HEK293 (cell line): ENCODE measurements at regions not wholly inside any gene's neighbourhood (a gene's known extent, or its start where the extent isn't known, plus 50 kb on each side); places are given as distances from the start of the nearest gene placed in this dataset.

Experiments used
- KLF17 ChIP-seq: fragments of 450-650 bp; formaldehyde crosslinking; IDR thresholded peaks from 2 replicates; pipeline ENCODE4 v1.5.1; 2016; ENCODE audit warnings: missing biosample characterization, missing genetic modification characterization
- ZNF530 ChIP-seq: fragments of 450-650 bp; formaldehyde crosslinking; IDR thresholded peaks from 2 replicates; pipeline ENCODE4 v1.5.1; 2016; ENCODE audit warnings: low read depth, missing biosample characterization, missing genetic modification characterization

DNA sequence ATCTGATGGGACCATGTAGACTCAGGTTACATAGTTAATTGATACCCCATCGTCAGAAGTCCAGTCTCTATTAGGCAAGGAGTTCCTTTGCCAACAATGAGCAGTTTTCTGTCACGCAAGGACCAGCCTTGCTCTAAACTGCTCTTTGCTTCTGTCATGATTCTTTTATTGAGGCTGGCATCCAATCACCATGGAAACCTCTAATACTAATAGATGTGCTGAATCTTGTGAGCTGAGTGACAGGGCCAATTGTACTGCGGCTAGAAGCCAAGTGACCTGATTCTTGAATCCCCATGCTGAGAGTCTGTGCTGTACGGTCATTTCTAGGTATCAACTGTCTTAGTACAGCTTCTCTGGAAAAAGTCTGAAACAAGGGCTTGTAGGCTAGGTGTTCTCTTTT lies 395.6 kb downstream of the RND3 start:
- TF ChIP-seq ZNF530 (tag by site-specific recombination): no peak
- no peak for TF ChIP-seq KLF17 (tag by site-specific recombination)
